ENCODE measurements at regions not wholly inside any gene's neighbourhood (a gene's known extent, or its start where the extent isn't known, plus 50 kb on each side); places are given as distances from the start of the nearest gene placed in this dataset.

DNA sequence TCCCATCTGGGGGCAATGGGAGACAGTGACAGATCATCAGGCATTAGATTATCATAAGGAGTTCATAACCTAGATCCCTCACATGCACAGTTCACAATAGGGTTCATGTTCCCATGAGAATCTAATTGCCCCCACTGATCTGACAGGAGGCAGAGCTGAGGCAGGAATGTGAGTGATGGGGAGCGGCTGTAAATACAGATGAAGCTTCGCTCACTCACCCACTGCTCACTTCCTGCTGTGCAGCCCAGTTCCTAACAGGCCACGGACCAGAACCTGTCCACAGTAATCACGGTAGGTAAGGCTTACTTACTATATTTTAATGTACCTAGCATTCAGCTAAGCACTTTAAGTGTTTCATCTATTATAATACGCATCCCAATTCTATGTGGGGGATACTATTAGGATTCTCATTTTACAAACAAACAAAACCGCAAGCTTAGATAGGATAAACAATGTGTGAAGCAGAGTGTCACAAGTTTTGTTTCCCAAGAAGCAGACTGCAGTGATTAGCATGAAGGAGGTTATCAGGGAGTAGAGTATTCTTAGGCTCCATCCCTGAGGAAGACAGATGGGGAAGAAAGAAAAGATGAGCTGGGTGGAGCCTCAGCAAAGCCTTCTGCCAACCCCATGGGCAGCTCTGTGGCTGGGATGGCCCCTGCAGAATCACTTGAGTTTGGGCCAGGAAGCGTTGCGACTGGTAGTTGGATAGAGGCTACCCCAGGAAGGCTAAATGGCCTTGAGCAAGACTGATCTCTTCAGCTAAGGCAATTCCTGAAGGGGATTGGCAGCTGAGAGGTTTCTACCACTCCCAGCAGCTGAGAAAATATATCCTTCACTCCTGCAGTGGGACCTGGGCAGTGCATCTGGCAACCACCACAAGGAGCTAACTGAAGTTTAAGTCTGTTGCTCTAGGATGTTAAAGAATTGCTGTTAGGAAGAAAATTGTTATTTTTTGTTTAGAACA is 133.1 kb downstream of the MREG start (continued):
- TF ChIP-seq CHD1 (IDR thresholded peaks at IDR 0.05; ENCODE audit: low read depth, low read length) = no peak
- no peak for TF ChIP-seq GTF2F1 (IDR thresholded peaks at IDR 0.05; ENCODE audit: borderline replicate concordance, low read depth, low read length)
- TF ChIP-seq BCL11A (IDR thresholded peaks at IDR 0.05; ENCODE audit: low read depth in 2 of 2, low read length in 2 of 2) = no peak
- TF ChIP-seq ASH2L (IDR thresholded peaks at IDR 0.05; ENCODE audit: low read length) = no peak
- no peak for TF ChIP-seq BRCA1 (IDR thresholded peaks at IDR 0.05; ENCODE audit: low read depth, low read length)

Data from H1 (cell line).